GM13977 (cell line): ENCODE measurements at regions not wholly inside any gene's neighbourhood (a gene's known extent, or its start where the extent isn't known, plus 50 kb on each side); places are given as distances from the start of the nearest gene placed in this dataset.

Source experiments
- DNase-seq: peaks from one replicate; pipeline ENCODE4 v3.0.0; 2012; ENCODE audit warnings: low spot score
- CTCF ChIP-seq: IDR thresholded peaks from 2 replicates; pipeline ENCODE4 v1.5.1; 2012; ENCODE audit warnings: mild to moderate bottlenecking, control low read depth; ENCODE audit not compliant: insufficient read depth; ENCODE audit errors: extremely low read depth, missing control alignments
- in situ Hi-C: fragments of 300-500 bp; cut with MboI; formaldehyde crosslinking; loops from one replicate; pipeline ENCODE4 v1.12.0; 2022; ENCODE audit warnings: low sequenced_read_pairs, low pct_unique_long_range_greater_than_20kb, mixed read lengths, inconsistent platforms; ENCODE audit not compliant: unreplicated experiment

GRCh38 chr3:117217355-117217754 lies 507.8 kb downstream of the TUSC7 start:
- no peak for TF ChIP-seq CTCF
- in situ Hi-C loops, result no loop called here
- no peak for DNase-seq

- in situ Hi-C loops, result no loop called here
- TF ChIP-seq CTCF, result no peak
- DNase-seq, result no peak
These were observed 508.3 kb downstream of the TUSC7 start for GRCh38 chr3:117217760-117218316.

GRCh38 chr3:117218641-117219048 lies 509.1 kb downstream of the TUSC7 start:
- in situ Hi-C loops, result no loop called here
- TF ChIP-seq CTCF, result no peak
- DNase-seq, result no peak

GRCh38 chr3:117219296-117219695 lies 509.7 kb downstream of the TUSC7 start:
- in situ Hi-C loops, result no loop called here
- DNase-seq, result no peak
- no peak for TF ChIP-seq CTCF

- in situ Hi-C loops, result no loop called here
- TF ChIP-seq CTCF, result no peak
- DNase-seq, result no peak
These were observed 517.4 kb downstream of the TUSC7 start for GRCh38 chr3:117226932-117227331.

GRCh38 chr3:117228466-117228865 lies 518.9 kb downstream of the TUSC7 start:
- TF ChIP-seq CTCF, result no peak
- in situ Hi-C loops, result no loop called here
- no peak for DNase-seq

- TF ChIP-seq CTCF, result no peak
- no peak for DNase-seq
- in situ Hi-C loops, result no loop called here
These were observed 521.3 kb downstream of the TUSC7 start for GRCh38 chr3:117230924-117231323.
